HG02571 (cell line): ENCODE measurements at regions not wholly inside any gene's neighbourhood (a gene's known extent, or its start where the extent isn't known, plus 50 kb on each side); places are given as distances from the start of the nearest gene placed in this dataset.

ENCODE experiments used
- ATAC-seq: cut with Tn5 transposase; IDR thresholded peaks from one replicate; pipeline ENCODE4 v1.9.1; 2021; ENCODE audit warnings: mild to moderate bottlenecking, moderate library complexity; ENCODE audit not compliant: unreplicated experiment

- no peak for ATAC-seq
These were observed 101.8 kb upstream of the DIO3 start for GRCh38 chr14:101459551-101459900.

- no peak for ATAC-seq
These were observed 100.8 kb upstream of the DIO3 start for GRCh38 chr14:101460521-101460920.

GRCh38 chr14:101460986-101461750, 100.1 kb upstream of the DIO3 start:
- no peak for ATAC-seq

- no peak for ATAC-seq
These were observed 99.4 kb upstream of the DIO3 start for GRCh38 chr14:101461891-101462290.

GRCh38 chr14:101462726-101463565, 98.3 kb upstream of the DIO3 start:
- no peak for ATAC-seq

- ATAC-seq, result no peak
These were observed 97.6 kb upstream of the DIO3 start for GRCh38 chr14:101463566-101464171.

- no peak for ATAC-seq
These were observed 96.8 kb upstream of the DIO3 start for GRCh38 chr14:101464310-101464983.

- no peak for ATAC-seq
These were observed 96.1 kb upstream of the DIO3 start for GRCh38 chr14:101464984-101465794.

GRCh38 chr14:101465795-101466448, 95.4 kb upstream of the DIO3 start:
- ATAC-seq, result no peak

- no peak for ATAC-seq
These were observed 94.7 kb upstream of the DIO3 start for GRCh38 chr14:101466456-101467180.

GRCh38 chr14:101467181-101467926, 93.9 kb upstream of the DIO3 start:
- ATAC-seq, result no peak

- no peak for ATAC-seq
These were observed 91.7 kb upstream of the DIO3 start for GRCh38 chr14:101469382-101470247.

- no peak for ATAC-seq
These were observed 91.0 kb upstream of the DIO3 start for GRCh38 chr14:101470266-101470665.

- ATAC-seq, result no peak
These were observed 89.4 kb upstream of the DIO3 start for GRCh38 chr14:101471723-101472517.

- no peak for ATAC-seq
These were observed 88.8 kb upstream of the DIO3 start for GRCh38 chr14:101472518-101472849.

- no peak for ATAC-seq
These were observed 88.1 kb upstream of the DIO3 start for GRCh38 chr14:101473045-101473729.
